ENCODE measurements at regions not wholly inside any gene's neighbourhood (a gene's known extent, or its start where the extent isn't known, plus 50 kb on each side); places are given as distances from the start of the nearest gene placed in this dataset.
A peak's percentile ranks its signal among the peaks of the same experiment; 100 is the strongest.

DNA sequence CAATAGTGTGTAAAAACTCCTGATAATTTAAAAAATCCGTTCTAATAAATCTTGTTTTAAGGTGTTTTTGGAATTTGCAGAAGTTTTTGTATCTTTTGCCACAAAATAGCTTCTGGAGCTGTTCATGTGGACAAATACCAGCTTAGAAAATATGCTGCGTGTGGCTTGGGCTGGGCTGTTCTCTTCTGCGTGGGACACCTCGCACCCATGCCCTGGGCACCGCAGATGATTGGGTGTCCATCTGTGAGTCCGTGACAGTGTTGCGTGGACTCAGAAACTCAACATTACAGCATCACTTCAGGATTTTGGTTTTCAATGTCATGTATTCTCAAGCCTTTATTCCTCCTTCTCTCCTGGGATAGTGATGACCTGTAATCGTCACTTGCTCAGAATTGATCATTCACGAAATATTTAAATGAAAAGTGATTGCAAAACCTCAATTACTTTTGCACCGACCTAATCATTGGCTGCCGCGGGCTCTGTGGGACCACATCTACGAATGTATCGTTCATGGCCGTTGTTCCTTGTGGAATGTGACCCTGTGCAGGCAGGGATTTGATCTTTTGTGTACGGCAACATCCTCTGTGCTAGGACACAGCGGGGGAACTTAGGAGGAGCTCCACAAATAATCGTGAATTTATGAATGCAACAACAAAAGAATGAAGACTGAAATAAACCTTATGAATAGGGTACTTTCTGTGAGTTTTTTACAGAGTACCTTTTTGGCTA is 210.3 kb upstream of the FOXF1 start:
- H3K27ac ChIP-seq (ENCODE audit: low read depth, low read length): no peak overlapping the region
- H2AFZ ChIP-seq (ENCODE audit: low read length, unreplicated experiment): no peak overlapping the region
- H3K79me2 ChIP-seq (ENCODE audit: control insufficient read depth, insufficient read depth, low read length, unreplicated experiment): no peaks in the 10 kb centered on the region
- H3K4me1 ChIP-seq (ENCODE audit: control insufficient read depth, insufficient read depth, low read length, unreplicated experiment): peaks cover 4% of the 10 kb centered on the region
- H3K4me3 ChIP-seq (ENCODE audit: low read depth, low read length): no peak overlapping the region
- H3K36me3 ChIP-seq (ENCODE audit: insufficient read depth, low read length): no peaks in the 10 kb centered on the region
- H3K27me3 ChIP-seq (ENCODE audit: insufficient read depth, low read length): peaks cover 52% of the 10 kb centered on the region

DNA sequence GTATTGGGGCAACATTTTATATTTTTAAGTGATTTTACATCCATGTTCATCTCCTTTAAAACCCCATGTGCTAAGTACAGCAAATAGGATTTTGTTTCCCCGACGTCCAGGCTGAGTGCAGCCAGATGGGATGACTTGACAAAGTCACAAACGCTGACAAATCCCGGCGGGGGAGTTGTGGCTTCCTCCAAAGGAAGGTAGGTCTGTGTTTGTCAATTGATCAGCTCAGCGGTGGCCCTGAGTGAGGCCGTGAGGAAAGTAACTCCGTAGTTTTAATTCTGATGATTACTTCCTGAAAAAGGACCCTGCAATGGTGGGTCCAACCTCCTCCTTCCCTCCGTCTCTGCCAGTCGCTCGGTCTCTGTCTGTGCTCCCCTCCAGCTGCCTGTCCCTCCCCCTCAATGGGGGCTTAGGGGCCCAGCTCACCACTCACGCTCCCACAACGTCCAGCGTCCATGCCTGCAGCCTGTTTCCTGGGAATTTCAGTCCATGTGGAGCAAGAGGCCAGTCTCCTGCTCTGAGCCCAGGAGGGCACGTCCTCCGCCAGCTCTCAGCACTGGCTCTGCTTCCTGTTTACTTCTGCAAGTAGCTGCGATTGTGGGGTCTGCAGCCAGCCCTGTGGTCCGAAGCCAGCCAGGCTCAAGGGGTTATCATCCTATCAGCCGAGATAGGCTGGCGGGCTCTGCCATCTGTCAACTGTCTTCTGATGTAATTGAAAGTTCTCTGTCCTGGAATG is 209.4 kb upstream of the FOXF1 start:
- Histone ChIP-seq H3K27me3 (ENCODE audit: insufficient read depth, low read length) (peaks cover 52% of the 10 kb centered on the region), H3K4me1 (ENCODE audit: control insufficient read depth, insufficient read depth, low read length, unreplicated experiment) (peaks cover 4% of the 10 kb centered on the region)

DNA sequence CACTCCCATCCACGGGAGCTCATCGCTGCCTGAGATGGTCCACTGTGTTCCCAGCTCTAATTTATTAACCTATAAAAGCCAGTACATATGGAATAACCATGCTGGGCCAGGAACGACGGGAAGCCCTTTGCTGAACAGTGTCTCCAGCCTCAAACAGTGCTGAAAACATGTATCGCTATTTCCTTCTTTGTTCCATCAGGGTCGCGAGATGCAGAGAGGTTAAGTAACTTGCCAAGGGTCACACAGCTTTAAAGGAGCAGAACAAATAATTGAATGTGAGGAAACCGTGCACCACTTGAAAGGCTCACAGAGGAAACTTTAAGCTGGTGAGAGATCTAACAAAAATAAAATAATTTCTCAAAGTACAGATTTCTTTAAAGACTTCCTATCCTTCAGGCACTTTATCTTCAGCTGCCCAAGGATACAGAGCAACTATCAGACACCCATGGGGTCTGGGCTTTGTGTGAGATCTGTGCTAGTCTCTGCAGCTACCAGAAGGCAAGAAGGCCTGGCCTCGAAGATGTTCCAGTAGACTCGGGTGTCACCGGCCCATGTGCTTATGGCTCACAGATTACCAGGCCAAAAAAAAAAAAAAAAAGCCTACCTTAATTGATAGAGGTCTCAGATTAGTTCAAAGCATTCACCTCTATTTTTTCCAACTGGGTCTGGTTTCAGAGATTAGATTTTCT is 207.8 kb upstream of the FOXF1 start:
- no peaks in the 10 kb centered on the region for H3K79me2 ChIP-seq (ENCODE audit: control insufficient read depth, insufficient read depth, low read length, unreplicated experiment)
- H2AFZ ChIP-seq (ENCODE audit: low read length, unreplicated experiment): no peak overlapping the region
- H3K36me3 ChIP-seq (ENCODE audit: insufficient read depth, low read length): no peaks in the 10 kb centered on the region
- peaks cover 41% of the 10 kb centered on the region for H3K27me3 ChIP-seq (ENCODE audit: insufficient read depth, low read length)
- no peak overlapping the region for H3K27ac ChIP-seq (ENCODE audit: low read depth, low read length)
- peaks cover 5% of the 10 kb centered on the region for H3K4me1 ChIP-seq (ENCODE audit: control insufficient read depth, insufficient read depth, low read length, unreplicated experiment)
- no peak overlapping the region for H3K4me3 ChIP-seq (ENCODE audit: low read depth, low read length)

More for the DNA sequence above, 209.4 kb upstream of the FOXF1 start:
- no peak overlapping the region for H2AFZ ChIP-seq (ENCODE audit: low read length, unreplicated experiment)
- no peak overlapping the region for H3K27ac ChIP-seq (ENCODE audit: low read depth, low read length)
- no peaks in the 10 kb centered on the region for H3K36me3 ChIP-seq (ENCODE audit: insufficient read depth, low read length)
- H3K4me3 ChIP-seq (ENCODE audit: low read depth, low read length): no peak overlapping the region
- H3K79me2 ChIP-seq (ENCODE audit: control insufficient read depth, insufficient read depth, low read length, unreplicated experiment): no peaks in the 10 kb centered on the region

DNA sequence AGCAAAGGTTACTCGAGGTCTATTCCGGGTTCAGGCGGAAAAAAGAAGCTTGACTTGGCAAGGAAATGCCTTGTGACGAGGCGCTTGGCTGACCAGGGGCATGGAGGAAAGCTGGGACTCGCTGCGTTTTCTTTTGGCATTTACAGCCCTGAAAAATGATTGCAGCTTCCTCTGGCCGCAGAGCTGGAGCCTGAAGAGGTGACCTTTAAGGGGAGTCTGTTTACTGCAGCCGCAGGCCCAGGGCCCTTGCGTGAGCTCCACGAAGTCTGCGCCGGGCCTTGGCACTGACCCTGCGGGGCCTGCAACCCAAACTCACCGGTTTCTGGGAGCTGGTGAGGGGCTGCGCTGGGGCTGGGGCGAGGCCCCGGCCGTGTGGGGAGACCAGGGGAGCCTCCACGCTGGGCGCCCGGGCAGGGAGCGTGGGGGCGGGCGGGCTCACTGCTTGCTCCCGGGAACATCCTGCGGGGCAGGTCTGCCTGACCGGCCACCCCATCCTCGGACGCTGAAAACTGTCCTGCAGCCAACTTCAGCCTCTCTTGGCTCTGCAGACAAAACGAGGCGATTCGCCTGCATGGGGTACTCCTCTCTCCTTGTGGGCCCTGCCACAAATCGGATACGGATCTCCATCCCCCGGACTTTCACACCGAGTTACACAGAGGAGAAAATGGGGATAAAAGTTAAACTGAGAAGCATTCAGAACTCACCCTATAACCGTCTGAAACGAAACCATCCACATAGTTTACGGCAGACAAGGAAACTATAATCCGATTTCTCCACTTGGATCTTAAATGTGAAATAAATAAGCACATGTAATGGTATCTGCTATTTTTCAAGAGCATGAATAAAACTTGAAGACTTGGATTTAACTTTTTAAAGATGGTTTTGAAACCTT is 206.3 kb upstream of the FOXF1 start:
- no peaks in the 10 kb centered on the region for H3K36me3 ChIP-seq (ENCODE audit: insufficient read depth, low read length)
- H3K4me3 ChIP-seq (ENCODE audit: low read depth, low read length): peak overlapping the region; percentile 11
- H2AFZ ChIP-seq (ENCODE audit: low read length, unreplicated experiment): no peak overlapping the region
- no peak overlapping the region for H3K27ac ChIP-seq (ENCODE audit: low read depth, low read length)
- H3K79me2 ChIP-seq (ENCODE audit: control insufficient read depth, insufficient read depth, low read length, unreplicated experiment): no peaks in the 10 kb centered on the region
- H3K4me1 ChIP-seq (ENCODE audit: control insufficient read depth, insufficient read depth, low read length, unreplicated experiment): peaks cover 4% of the 10 kb centered on the region
- H3K27me3 ChIP-seq (ENCODE audit: insufficient read depth, low read length): peaks cover 27% of the 10 kb centered on the region

DNA sequence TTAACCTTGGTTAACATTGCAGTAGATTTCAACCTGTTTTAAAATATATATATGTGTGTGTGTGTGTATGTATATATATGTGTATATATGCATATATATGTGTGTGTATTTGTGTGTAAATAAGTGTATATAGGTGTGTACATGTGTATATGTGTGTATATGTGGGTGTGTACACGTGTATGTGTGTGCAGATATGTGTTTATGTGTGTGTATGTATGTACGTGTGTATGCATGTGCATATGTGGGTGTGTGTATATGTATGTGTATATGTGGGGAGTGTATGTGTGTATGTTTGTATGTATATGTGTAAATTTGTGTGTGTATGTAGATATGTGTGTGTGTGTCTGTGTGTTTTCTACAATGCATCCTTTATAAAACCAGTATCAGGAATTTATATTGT is 205.5 kb upstream of the FOXF1 start:
- Histone ChIP-seq H3K27ac (ENCODE audit: low read depth, low read length) (no peak overlapping the region), H3K4me1 (ENCODE audit: control insufficient read depth, insufficient read depth, low read length, unreplicated experiment) (peaks cover 4% of the 10 kb centered on the region), H3K36me3 (ENCODE audit: insufficient read depth, low read length) (no peaks in the 10 kb centered on the region), H3K79me2 (ENCODE audit: control insufficient read depth, insufficient read depth, low read length, unreplicated experiment) (no peaks in the 10 kb centered on the region), H3K27me3 (ENCODE audit: insufficient read depth, low read length) (peaks cover 20% of the 10 kb centered on the region; the same call in 1 of the 2 replicates), H3K4me3 (ENCODE audit: low read depth, low read length) (no peak overlapping the region), H2AFZ (ENCODE audit: low read length, unreplicated experiment) (no peak overlapping the region)

DNA sequence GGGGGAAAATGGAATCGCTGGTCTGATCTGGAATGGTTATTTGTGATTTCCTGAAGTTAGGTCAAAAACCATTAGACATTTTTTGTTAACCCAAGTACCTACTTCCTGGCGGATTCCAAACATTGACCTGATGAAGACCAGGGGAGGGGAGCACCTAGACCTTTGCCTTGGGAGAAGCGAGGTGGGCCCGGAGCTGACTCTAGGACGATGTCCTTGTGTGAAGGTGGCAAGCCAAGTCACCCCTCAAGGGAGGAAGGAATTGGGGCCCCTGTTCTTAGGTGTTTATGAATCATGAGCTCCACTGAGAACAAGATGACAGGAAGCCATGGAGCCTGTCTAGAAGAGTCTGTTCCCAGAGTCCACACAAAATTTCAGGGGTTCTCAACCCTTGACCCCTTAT is 204.9 kb upstream of the FOXF1 start:
- Histone ChIP-seq H3K27me3 (ENCODE audit: insufficient read depth, low read length) (peaks cover 15% of the 10 kb centered on the region; the same call in 1 of the 2 replicates), H3K79me2 (ENCODE audit: control insufficient read depth, insufficient read depth, low read length, unreplicated experiment) (no peaks in the 10 kb centered on the region), H3K27ac (ENCODE audit: low read depth, low read length) (no peak overlapping the region), H3K36me3 (ENCODE audit: insufficient read depth, low read length) (no peaks in the 10 kb centered on the region), H3K4me3 (ENCODE audit: low read depth, low read length) (no peak overlapping the region), H3K4me1 (ENCODE audit: control insufficient read depth, insufficient read depth, low read length, unreplicated experiment) (peaks cover 4% of the 10 kb centered on the region), H2AFZ (ENCODE audit: low read length, unreplicated experiment) (no peak overlapping the region)

DNA sequence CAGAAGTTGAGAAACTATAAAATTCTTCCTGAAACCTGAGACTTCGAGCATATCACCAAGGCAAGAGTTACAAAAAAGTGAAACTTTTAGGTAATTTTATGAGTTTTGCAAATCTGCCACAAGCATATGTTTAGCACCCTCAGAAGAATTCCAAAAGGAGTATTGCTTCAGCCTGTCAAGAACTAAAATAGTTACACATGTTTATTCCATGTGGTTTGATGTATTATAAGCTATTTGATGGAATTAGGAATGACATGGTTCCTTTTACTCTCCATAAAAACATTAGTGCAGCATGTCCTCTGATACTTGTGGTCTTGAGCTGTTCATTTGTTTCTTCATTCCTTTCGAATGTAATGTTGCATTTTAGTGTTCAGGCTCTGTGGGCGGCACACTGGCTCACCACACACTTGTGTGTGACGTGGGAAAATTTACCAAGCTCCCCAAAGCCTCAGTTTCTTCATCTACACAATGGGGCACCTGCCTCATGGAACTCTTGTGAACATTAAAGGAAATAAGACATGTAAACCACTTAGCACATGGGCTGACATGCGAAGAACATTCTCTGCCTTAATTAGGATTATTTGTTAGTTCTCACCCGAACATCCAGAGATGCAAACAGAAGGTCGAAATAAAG is 204.2 kb upstream of the FOXF1 start:
- Histone ChIP-seq H3K79me2 (ENCODE audit: control insufficient read depth, insufficient read depth, low read length, unreplicated experiment) (no peaks in the 10 kb centered on the region), H2AFZ (ENCODE audit: low read length, unreplicated experiment) (no peak overlapping the region), H3K27ac (ENCODE audit: low read depth, low read length) (no peak overlapping the region), H3K4me1 (ENCODE audit: control insufficient read depth, insufficient read depth, low read length, unreplicated experiment) (peaks cover 4% of the 10 kb centered on the region), H3K36me3 (ENCODE audit: insufficient read depth, low read length) (no peaks in the 10 kb centered on the region), H3K4me3 (ENCODE audit: low read depth, low read length) (no peak overlapping the region), H3K27me3 (ENCODE audit: insufficient read depth, low read length) (peaks cover 16% of the 10 kb centered on the region)

DNA sequence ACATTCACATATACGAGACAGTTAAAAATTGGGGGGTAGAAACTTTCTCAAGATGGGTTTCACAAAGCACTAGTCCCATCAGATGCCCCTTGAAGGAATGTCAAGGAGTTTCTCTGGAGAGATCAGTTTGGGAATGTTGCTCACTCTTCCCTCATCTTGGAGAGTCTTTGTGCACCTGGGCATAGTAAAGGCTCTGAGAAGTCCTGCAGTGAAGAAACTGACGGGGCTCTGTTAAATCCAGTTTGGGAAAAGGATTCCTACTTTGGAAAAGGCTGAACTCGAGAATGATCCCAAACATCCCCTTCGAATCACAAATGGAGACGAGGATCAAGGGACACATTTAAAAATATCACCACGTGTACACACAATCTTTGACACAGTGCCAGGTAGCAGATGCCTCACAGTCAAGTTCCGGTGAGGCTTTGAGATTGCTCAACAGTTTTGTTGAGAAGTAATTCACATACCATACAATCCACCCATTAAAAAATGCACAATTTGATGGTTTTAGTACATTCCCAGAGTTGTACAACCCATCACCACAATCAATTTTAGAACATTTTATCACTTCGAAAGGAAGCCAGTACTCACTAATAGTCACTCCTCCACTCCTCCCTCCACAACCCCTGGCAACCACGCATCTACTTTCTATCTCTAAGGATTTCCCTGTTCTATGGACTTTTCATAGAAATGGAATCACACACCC is 203.4 kb upstream of the FOXF1 start:
- Histone ChIP-seq H3K36me3 (ENCODE audit: insufficient read depth, low read length) (no peaks in the 10 kb centered on the region), H3K79me2 (ENCODE audit: control insufficient read depth, insufficient read depth, low read length, unreplicated experiment) (no peaks in the 10 kb centered on the region), H2AFZ (ENCODE audit: low read length, unreplicated experiment) (no peak overlapping the region), H3K27me3 (ENCODE audit: insufficient read depth, low read length) (peaks cover 19% of the 10 kb centered on the region), H3K4me3 (ENCODE audit: low read depth, low read length) (no peak overlapping the region), H3K27ac (ENCODE audit: low read depth, low read length) (peak overlapping the region; percentile 54; the same call in 1 of the 2 replicates), H3K4me1 (ENCODE audit: control insufficient read depth, insufficient read depth, low read length, unreplicated experiment) (peaks cover 4% of the 10 kb centered on the region)

DNA sequence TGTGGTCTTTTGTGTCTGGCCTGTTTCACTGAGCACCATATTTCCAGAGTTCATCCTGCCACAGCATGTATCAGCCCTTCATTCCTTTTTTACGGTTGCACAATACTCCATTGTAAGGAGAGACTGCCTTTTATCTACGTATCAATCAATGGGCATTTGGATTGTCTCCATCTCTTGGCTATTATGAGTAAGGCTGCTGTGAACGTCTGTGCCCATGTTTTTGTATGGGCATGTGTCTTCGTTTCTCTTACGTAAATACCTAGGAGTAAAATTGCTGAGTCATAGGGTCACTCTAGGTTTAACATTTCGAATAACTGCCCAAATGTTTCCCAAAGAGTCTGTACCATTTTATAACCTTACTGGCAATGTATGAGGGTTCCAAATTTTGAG is 202.8 kb upstream of the FOXF1 start:
- Histone ChIP-seq H2AFZ (ENCODE audit: low read length, unreplicated experiment) (no peak overlapping the region), H3K4me3 (ENCODE audit: low read depth, low read length) (no peak overlapping the region), H3K27ac (ENCODE audit: low read depth, low read length) (peak overlapping the region; percentile 54; the same call in 1 of the 2 replicates), H3K79me2 (ENCODE audit: control insufficient read depth, insufficient read depth, low read length, unreplicated experiment) (no peaks in the 10 kb centered on the region), H3K27me3 (ENCODE audit: insufficient read depth, low read length) (peaks cover 17% of the 10 kb centered on the region), H3K4me1 (ENCODE audit: control insufficient read depth, insufficient read depth, low read length, unreplicated experiment) (peaks cover 4% of the 10 kb centered on the region), H3K36me3 (ENCODE audit: insufficient read depth, low read length) (no peaks in the 10 kb centered on the region)
